ENCODE measurements at regions not wholly inside any gene's neighbourhood (a gene's known extent, or its start where the extent isn't known, plus 50 kb on each side); places are given as distances from the start of the nearest gene placed in this dataset.

- no peak for DNase-seq
Measured at GRCh38 chr15:95470997-95471689, 859.4 kb upstream of the NR2F2 start.

DNA sequence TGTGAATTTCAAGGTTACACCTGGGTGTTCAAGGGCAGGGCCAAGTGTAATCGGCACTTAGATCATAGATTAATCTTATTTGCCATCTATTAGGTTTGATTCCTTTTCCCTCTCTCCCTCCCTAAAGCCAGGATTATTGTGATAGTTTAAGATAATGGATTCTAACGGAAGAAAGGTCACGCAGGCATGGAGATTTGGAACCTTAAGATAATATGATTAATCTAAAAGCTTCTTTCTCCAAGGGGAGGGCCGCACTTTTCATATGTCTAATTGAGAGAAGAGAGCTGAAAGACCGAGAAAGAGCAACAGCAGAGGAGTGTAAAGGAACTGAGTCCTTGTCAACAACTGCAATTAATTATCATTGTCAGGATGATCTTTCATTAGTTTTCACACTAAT is 858.8 kb upstream of the NR2F2 start:
- DNase-seq: no peak

DNA sequence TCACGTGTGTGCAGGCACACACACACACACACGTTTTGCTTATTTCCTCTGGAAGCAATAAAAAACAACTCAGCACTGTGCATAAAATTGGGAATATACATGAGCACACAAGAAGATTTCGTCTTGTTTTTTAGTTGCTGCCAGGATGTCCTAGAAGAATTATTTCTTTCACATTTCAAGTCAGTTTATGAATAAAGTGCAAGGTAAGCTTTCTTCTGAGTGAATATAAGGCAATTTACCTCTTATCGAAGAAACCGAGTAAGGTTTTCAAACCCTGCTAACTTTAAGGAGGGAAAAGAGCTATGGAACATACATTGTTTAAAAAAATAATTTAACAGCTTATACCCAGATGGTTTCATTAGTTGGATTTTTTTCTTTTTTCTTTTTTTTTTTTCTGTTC is 855.4 kb upstream of the NR2F2 start:
- DNase-seq: no peak

- DNase-seq: no peak
Measured at GRCh38 chr15:95479308-95479707, 851.2 kb upstream of the NR2F2 start.

DNA sequence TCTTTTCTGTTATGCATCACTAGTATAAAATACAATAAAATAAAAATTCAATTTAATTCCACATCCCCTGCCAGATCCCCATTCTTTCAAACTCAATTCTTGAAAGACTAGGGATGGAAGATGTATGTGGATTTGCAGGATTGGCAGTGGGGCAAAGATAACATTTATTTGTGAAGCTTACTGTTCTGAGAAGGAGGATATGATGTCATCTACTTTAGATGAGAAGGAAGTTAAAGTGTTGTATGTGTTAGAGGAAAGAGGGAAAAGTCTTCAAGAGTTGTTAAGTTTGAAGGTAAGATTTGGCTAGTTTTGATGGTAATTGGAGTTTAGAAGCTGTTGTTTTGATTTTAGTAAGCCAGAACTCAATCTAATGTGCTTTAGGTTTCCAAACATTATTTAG is 845.1 kb upstream of the NR2F2 start:
- DNase-seq: no peak

DNA sequence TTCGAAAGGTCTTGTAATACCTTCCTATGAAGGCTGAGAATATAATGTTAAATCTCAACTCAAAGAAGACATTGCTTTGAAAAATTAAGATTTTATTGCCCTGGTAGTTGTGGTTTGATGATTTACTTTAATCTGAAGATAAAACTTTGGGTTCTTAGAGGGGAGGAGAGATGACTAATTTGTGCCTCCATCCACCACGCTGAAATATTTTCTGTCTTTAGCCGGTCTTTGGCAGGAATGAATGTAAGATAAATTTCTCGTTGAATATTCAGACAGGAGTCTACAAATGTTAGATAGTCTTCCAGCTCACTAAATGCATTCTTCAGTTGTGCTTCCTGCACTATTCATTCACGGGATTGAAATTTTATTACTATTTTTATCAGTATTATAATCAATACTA is 844.3 kb upstream of the NR2F2 start:
- DNase-seq: no peak

- DNase-seq: no peak
Measured at GRCh38 chr15:95489103-95489502, 841.4 kb upstream of the NR2F2 start.

GRCh38 chr15:95492388-95493070 is 838.0 kb upstream of the NR2F2 start:
- no peak for DNase-seq

DNA sequence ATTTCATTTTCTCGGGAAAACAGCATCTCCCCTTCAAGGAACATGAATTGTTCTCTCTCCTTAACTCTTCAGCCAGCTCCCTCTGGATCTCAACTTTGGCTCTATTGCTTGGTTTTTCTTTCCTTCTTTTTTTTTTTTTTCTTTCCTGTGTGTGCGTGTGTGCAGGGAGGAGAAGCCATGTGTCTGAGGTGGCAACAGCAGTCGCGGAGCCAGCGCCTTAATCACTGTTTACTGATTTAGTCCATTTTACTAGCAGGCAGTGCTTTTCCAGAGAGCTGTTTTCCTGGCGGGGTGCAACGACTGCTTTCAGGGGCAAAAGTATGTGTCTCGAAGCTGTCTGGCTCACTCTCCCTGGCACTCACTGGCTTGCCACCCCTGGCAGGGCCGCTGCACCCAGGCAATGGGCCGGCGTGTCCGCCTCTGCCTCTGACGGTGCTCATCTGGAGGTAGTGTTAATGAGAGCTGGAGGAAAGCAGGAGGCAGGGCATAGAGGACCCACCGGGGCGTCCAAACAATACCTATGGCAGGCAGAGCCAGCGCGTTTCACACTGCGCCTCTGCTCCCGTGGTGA is 835.4 kb upstream of the NR2F2 start:
- no peak for DNase-seq

GRCh38 chr15:95497634-95498033 is 832.9 kb upstream of the NR2F2 start:
- DNase-seq: no peak

- DNase-seq: no peak
Measured at GRCh38 chr15:95498961-95499360, 831.5 kb upstream of the NR2F2 start.

DNA sequence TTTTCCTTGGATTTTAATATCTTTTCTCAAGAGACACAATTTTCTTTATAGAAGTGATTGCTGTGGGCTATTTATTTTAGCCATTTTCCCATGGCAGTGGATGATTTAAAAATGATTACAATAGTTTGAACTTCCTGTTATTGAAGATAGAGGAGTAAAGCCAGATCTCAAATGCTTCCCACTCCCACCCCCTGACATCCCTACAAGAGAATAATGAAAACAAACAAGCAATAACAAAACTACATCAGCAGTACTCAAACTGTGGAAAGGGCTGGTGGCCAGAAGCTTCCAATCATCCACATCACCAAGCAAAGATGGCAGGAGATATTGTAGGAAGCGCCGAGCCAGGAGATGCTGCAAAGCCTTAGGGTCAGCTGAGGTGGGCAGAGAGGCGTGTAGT is 831.1 kb upstream of the NR2F2 start:
- no peak for DNase-seq

DNA sequence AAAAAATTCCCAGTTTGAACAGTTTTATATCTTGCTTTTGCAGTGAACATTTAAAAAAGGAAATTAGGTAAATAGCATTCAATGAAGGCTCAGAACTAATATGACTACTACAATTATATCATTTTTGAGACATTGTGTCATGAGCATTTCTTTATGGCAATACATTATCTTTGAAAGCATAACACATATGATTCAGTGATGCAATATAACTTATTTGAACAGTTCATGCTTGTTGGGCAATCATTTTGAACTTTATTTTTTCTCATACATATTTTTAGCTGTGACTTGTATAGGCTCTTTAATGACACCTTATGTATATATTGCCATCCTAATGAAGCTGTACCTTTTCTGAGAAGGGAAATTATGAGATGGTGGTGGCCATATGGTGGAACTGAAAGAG is 828.6 kb upstream of the NR2F2 start:
- no peak for DNase-seq

DNA sequence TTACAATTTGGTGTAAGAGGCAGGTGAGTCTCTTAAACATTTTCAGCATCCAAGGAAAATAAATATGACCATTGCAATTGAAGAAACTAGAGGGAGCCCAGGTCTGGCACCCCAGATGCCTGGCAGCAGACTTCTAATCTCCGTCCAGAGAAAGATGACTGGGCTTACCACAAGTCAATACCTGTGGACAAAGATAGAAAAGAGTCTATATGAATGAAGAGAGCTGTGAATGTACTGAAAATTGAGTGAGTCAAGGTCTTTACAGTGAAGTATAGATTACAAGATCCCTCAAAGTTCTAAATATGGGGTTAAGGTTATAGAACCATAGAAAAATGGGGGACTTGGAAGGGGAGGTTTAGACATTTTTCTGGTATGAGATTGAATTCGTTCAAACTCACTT is 827.4 kb upstream of the NR2F2 start:
- DNase-seq: no peak

- DNase-seq: no peak
Measured at GRCh38 chr15:95503640-95504225, 826.8 kb upstream of the NR2F2 start.

DNA sequence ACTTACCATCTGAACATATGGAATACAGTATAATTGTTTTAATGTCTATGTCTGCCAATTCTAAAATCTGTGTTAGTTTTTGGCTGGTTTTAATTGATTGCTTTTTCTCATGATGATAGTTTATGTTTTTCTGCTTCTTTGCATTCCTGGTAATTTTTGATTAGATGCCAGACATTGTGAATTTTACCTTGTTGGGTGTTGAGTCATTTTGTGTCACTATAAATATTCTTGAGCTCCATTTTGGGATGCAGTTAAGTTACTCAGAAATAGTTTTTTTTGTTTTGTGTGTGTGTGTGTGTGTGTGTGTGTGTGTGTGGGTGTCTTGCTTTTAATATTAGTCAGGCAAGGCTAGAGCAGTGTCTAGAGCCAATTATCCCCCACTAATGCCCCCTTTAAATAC is 818.8 kb upstream of the NR2F2 start:
- no peak for DNase-seq

DNA sequence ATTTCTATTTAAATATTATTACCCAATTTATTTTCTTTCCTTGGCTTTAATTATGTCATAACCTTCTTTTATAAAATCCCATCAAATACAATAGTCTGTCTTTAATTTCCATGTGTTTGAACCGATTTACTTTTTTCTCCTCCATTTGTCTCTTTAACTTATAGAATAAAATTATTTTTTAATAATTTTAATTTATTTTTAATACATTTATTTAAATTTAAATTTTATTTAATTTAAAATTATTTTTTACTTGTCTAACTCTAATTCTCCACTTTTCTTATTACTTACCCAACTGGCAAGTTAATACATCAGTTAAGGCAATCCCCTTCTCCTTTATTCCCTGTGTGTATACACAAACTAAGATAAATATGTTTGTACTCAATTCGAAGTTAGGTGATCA is 817.6 kb upstream of the NR2F2 start:
- no peak for DNase-seq

DNA sequence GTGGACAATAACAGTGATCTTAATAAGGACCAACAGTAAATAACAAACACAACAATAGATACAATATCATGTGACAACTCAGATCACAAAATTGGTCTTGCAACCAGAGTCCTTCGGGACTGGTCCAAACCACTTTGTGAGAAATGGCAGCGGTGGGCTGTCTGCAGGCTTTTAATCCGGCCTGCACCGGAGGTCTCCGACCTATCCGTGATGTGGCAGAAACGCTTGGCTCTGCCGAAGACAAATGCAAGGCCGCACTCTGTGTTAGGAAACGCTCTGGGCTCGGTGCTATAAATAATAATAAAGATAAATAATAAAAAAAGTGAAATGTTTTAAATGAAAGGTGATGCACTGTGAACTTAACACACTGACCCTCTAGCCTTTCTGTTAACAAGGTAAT is 810.6 kb upstream of the NR2F2 start:
- DNase-seq: no peak

DNA sequence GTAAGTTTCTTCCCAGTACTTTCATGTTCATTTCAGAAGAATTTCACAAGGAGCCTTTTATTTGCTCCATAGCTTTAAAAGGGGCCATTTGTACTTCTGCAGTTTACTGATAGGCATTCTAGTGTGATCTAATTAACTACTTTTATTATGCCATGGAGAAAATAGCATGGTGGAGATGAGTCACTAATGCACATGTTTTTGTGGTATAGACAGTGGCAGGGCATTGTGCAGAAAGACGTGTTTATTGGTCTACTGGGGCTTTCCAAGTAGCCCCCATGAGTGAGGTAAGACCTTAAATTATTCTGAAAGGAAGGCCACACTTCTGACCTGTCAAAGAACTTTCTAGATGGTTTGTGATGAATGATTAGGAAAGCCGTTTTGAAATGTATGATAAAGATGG is 810.0 kb upstream of the NR2F2 start:
- no peak for DNase-seq

DNA sequence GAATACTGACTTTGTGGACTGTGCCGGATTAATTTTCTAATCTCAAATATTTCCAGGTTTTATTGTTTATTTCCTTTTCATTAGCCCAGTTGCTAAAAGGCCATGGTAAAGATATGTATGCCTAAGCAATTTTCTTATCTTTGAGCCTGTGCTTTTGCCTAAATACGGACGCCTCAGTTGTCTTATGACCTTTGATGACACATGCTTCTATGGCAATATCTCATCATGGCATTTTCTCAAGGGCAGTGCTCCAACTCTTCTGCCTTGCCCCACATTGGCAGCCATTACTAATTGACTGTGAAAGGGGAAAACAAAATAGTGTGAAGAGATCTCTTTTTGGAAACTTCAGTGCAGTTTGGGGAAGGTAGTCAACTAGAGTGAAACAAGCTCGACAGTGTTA is 809.6 kb upstream of the NR2F2 start:
- DNase-seq: no peak

DNA sequence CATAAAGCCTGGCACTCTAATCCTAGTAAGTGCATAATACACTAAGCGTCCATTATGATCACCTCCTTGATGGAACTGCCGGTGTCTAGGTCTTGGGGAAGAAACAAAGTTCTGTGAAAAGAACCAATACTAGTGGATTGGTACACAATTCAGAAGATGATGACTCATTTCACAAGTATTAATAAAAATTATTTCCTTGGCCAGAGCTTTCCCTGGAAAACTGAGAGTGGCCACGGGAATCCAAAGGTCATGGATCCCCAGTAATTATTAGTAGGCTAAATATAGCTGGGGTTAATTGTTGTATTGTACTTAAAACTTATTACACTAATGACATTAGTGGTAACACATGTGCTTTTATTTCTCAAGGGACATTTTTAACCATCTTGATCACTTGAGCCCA is 808.0 kb upstream of the NR2F2 start:
- DNase-seq: no peak

- DNase-seq: no peak
Measured at GRCh38 chr15:95528920-95529319, 801.6 kb upstream of the NR2F2 start.

- DNase-seq: no peak
Measured at GRCh38 chr15:95536638-95537037, 793.9 kb upstream of the NR2F2 start.

- DNase-seq: no peak
Measured at GRCh38 chr15:95538693-95539092, 791.8 kb upstream of the NR2F2 start.
